HG02981 (cell line): ENCODE measurements at regions not wholly inside any gene's neighbourhood (a gene's known extent, or its start where the extent isn't known, plus 50 kb on each side); places are given as distances from the start of the nearest gene placed in this dataset.

Experiments used
- ATAC-seq: cut with Tn5 transposase; IDR thresholded peaks from one replicate; pipeline ENCODE4 v1.9.1; 2021; ENCODE audit warnings: mild to moderate bottlenecking, moderate library complexity; ENCODE audit not compliant: unreplicated experiment

DNA sequence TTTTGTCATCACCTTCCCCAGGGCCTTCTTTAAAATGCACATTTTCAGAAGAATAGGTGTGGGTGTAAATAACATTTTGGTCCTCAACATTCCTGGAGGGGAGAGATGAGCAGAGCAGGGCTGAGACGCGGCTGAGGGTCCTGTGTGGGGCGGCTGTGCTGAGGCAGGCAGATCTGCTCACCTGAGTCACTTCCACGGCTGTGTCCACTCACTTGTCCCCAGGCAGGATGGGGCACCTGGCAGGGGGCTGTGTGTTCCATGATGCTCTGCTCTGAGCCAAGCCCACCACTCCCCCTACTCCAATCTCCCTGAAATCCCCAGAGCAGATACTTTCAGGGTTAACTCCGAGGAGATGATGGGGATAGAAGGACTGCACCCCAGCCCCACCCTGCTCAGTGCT lies 93.8 kb downstream of the GLRX3 start:
- ATAC-seq = no peak

DNA sequence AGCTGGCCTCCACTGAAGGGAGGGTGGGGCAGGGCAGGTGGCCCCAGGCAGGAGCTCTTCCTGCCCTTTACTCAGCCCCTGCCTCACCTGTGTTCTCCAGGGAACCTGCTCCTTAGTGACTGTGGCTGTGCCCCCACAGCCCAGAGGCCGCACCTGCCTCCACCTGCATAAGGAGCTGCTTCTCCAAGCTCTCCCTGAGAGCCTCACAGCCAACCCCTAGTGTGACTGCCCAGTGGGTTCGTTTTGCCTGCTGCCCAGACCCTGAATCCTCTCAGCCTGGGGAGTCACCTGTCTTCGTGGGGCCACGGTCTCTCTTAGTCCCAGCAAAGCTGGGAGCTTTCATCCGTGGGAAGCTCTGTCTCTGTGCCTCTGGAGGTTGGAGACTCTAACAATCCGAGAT lies 94.4 kb downstream of the GLRX3 start:
- ATAC-seq = no peak

DNA sequence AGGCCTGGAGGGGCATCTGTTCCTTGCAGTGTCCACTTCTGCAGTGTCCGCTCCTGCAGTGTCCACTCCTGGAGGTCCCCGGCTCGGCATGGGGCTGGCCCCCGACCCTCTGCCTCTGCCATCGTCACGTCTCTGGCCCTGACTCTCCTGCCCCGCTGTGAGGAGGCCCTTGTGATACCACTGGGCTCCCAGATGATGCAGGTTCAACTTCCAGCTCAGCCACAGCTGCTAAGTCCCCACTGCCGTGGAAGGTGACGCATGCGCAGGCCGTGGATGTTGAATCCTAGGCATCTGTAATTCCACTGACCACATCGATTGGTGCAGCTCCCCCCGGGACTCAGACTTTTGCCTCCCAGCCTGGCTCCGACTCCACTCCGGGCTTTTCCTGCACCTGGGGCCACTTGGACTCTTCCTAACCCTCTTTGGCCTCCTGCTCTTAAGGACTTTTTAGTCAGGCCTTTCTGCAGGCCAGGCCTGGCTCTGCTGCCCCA lies 95.1 kb downstream of the GLRX3 start:
- no peak for ATAC-seq

DNA sequence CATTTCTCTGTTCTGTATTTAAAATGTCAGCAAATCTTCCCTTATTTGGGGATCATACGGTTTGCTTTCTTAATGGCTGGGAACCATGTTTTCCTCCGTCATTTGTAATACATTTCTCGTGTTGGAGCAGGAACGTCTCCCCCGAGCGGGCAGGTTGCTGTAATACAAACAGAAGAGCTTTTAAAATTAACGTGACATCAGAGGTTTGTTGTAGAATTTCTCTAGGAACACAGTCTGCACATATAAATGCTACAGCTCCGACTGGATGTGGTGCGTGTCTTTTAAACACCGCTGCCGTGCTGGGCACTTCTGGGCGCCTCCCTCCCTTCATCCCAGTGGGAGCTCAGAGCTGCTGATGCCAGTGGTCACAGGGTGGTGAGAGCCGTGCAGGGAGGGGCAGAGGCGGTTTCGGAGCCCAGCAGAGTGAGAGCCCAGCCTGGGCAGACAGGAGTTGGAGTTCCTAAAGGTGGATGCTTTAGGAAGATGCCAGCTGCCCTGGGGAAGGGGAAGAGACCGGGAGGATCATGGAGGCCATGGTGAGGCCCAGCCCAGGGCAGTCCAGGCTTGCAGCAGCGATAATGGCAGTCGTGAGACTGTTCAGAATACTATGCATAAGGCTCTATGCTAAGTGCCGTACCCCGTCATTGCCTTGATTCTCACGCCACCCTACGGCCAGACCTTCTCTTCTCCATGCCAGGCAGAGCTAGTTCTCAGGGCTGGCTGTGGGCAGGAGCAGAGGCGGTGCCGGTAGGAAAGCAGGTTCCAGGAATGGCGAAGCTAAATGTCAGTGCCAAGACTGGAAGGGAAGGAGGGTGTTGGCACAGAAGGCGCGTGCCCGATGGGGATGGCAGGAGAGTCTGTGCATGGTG lies 96.2 kb downstream of the GLRX3 start:
- ATAC-seq = no peak

DNA sequence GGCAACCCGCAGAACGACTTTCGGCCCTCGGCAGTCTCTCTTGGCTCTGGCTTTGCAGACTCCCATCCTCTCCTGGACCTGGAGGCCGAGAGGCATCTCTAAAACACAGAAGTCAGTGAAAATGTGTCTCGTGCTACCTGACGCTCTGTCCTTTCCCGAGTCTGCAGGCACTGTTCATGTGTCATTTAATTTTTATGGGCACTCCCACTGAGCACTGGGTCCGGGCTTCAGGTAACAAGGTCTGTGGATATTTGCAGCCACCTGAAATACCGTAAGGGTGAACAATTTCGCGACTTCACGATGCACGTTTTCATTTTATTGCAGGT lies 96.8 kb downstream of the GLRX3 start:
- ATAC-seq = no peak

DNA sequence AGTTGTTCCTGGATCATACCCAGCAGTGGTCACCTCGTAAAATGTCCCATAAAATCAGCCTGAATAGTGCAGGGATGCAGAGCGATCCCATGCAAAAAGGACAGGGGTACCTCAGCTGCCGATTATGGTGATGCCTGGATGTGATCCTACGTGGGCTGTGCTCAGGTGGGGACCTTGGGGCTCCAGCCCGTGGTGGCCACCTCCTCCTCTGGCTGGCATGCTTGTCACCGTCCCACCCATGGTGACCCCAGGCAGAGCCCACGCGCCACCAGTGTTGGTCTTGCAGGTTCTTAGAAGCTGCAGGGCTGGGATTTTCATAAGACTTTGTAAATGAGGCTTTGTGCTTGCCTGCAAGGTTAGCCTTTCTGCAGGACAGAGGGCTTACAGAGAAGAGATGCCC lies 97.2 kb downstream of the GLRX3 start:
- ATAC-seq = no peak

DNA sequence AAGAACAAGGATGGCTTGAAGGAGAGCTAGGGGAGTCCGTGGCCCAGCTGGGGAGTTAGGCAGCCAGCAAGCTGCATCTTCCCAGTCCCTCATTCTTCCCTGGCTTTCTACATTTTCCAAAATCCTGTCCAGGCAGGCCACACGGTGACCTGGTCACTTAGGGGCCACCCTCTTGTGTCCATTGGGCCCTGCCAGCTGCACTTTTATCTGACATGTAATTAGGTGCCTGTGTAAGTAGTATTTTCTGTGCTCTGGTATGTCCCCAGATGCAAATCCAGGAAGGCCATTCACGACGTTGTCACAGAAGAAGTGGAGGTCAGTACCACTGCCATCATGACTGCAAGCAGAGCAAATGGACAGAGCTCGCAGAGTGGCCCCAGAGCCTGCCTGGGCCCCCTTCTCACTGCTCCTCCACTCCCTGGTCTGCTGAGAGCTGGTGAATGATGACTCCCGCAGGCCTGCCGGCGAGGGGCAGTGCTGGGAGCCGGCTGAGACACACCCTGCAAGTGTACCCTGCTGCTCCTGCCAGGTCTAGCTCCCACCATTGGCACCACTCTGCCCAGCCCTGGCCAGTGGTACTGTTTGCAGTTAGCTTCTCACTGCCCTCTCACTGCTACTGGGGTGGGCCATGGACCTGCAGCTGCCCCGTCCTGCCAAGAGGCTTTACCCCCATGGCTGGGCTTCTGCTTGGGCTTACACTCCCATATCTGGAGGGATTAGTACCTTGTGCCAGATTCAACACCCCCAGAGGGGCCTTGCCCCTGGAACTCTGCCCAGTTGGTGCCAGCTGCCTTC lies 98.2 kb downstream of the GLRX3 start:
- no peak for ATAC-seq

DNA sequence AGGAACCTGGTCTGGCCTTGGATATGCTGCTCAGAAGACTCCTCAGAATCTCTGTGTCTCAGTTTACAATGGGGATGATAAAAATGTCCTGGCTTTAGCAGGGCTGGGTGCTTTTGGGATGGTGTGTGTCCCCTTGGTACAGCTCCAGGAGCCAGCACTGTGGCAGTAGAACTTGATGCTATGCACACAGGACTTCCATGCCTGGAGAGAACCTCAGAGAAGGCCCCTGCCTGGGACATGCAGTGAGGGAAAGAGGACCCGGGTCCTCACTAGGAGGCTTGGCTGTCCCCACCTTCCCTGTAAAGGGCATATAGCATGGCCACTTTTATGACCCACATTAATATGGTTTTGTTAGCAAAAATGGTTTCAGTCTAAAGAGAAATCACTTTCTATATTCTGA lies 100.5 kb downstream of the GLRX3 start:
- ATAC-seq = no peak

DNA sequence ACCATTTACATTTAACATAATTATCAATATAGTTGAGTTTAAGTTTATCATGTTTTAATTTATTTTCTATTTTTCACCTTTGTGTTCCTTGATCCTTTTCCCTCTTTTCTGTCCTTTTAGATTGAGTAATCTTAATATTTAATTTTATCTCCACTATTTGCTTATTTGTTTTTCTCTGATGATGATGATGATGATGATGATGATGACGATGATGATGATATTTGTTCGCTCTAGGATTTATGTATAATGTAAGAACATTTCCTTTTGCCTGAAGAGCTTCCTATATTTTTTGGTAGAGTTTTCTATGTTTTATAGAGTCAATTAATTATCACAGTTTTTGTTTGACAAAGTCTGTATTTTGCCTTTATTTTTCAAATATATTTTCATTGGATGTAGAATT lies 104.2 kb downstream of the GLRX3 start:
- ATAC-seq = no peak

DNA sequence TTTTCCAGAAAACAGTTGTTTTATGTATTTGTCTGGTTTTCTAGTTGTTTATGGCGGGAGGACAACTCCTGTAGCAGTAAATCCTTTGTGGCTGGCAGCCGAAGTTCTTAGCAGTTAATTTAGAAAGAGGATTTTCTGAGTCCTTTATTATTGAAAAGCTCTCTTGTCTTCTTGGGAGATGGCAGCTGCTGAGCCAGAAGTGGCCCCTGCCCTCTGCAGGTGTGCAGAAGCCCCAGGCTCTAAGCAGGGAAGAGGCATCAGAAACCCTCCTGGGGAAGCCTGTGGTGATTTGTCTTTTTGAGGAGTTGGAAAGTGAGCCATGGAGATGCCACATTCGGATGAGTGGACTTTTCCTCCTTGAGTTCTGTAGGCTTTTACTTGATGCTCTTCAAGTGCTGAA lies 106.3 kb downstream of the GLRX3 start:
- ATAC-seq = no peak

DNA sequence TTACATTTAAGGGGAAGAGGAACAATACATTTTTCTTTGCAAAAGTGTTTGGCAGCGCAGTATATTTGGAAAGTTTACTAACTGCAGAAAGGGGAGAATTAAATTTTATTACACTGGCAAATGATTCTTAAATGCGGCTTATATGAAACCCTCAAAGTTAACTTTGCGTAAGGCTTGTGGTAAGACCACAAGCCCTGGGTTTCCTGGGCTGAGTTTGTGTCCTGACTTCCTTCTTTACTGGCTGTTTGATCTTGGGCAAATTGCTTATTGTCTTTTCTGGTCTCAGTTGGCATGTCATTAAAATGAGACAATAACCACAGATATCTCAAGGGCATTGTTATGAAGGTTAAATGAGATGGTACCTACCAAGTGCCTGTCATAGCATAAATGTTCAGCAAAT lies 106.8 kb downstream of the GLRX3 start:
- no peak for ATAC-seq

DNA sequence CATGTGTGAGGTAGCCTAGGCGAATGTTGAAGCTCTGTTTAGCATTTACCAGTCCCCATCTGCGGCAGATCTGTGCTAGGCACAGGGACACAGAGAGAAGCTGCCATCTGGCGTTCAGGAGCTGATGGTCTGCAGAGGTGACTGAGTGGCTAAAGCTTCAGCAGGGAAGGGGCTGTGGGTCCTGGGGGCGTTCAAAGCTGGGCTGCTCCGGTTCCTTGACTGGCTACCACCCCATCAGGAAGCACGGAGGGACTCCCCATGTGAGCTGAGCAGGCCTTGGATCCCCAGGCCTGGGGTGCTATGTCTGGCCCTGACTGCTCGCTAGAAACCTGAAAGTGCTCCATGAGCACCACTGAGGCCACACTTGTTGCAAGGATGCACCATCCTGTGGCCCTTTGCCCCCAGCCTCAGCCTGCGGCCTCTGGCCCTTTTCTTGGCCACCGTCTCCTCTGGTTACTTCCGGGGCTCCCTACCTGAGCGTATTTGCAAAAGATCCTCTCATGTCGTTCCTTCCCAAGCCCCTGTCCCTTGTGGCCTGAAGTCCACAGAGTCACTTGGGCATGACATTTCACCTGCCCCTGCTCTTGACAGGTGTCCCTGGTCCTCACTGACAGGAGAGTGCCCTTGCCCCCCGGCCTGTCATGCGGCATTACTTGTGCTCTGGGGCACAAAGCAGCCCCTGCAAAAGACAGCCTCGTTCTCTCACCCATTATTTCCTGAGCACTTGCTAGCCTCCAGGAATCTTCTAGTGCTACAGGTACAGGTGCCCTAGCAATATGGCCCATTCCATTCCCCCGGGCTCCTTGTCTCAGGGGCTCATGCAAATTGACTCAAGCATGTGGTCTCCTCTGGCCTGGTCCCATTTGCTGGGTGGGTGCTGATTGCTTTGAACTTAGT lies 108.1 kb downstream of the GLRX3 start:
- no peak for ATAC-seq

DNA sequence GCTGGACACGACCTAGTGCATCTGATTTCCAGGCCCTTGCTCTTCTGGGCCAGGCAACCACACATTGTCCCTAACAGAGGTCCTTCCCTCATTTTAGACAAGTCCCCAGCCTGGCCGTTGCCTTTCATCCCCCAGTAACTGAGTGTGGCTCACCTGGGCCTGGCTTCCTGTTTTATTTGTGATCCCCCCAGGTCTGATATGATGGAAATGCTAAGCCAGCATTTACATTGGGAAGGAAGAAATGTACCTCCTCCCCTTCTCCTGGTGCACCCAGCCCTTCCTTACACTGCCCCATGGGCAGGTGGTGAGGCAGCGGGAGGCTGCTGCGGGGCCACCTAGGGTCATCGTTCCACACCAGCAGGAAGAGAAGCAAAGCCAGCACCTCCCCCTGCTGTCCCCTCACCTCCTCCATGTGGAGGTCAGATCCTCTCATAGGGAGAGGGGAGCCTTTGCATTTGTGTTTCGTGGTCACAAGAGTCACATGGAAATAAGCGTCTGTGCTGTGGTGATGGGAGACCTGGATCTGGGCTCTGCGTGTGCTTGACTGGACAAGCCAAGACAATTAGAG lies 108.8 kb downstream of the GLRX3 start:
- ATAC-seq = no peak

DNA sequence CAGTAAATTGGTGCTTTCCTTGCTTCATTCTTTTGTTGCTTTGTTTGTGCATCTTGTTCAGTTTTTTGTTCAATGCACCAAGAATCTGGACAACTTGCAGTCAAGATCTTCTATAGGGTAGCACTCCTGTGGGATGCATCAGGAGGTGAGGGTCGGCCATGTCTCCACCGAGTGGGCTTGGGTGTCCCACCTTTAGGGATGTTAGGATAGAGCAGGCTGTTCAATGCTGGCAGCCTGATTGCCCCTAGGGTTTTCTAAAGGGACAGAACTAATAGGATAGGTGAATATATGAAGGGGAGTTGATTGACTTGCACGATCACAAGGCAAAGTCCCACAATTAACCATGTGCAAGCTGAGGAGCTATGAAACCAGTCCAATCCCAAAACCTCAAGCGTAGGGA lies 109.9 kb downstream of the GLRX3 start:
- ATAC-seq = no peak

DNA sequence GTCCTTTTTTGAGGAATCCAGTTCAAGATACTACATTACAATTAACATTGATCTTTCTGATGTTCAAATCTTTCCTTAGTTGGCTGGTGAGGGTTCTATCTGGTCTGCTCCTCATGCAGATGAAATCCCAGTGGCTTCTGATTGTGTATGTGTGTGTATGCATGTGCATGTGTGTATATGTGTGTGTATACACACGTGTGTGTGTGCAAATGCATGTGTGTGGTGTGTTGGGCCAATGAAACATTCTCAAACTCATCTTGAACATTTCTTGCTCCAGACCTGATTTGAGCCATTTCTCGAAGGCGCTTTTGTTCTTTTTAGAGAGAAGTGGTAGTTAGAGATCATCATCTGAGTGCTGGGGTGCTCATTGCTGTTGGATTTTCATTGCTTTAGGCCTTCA lies 113.9 kb downstream of the GLRX3 start:
- ATAC-seq = no peak

DNA sequence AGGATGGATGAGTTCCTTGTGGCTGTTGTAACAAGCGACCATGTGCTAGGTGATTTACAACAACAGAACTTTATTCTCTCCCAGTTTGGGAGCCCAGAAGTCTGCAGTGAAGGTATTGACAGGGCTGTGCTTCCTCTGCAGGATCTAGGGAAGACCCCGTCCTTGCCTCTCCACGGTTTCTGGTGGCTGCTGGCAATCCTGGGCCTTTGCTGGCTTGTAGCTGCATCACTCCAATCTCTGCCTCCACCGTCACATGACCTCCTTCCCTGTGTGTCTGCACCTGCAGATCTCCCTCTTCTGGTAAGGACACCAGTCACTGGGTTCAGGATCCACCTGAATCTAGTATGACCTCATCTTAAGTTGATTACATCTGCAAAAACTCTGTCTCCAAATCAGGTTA lies 115.6 kb downstream of the GLRX3 start:
- no peak for ATAC-seq

DNA sequence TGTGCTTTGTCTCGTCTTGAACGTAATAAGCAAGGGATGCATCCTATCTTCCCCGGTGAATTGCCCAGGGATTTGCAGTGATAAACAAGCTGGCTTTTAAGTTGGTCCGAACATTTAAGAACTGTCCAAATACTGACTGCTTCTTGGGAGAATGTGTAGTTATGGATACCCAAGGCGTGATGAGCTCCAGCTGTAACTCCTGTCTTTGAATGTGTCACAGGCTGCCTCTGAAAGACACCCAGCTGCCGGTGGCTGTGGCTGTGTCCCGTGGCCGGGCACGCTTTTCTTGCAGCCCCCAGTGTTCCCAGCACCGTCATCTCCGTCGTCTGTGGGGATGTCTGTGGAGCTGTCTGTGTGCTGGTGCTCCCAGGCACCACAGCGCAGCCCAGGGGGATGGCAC lies 118.1 kb downstream of the GLRX3 start:
- ATAC-seq = no peak

DNA sequence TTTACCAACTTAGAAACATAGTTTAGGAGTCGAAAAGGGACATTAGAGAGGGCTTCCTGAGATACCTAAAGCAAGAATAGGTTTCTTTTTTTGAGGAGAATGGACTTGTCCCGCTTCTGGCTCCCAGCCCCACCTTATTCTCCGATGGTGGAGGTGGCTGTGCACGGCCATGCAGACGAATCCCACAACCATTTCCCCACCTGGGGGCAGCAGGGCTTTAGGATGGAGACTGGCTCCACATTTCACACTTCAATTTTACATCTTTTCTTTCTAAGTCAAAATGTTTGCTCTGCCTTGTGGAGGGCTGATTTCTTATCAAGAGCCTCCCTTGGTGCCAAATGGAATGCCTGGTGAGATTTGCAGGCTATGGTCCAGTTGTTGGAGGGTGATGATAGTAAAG lies 118.5 kb downstream of the GLRX3 start:
- ATAC-seq = no peak

DNA sequence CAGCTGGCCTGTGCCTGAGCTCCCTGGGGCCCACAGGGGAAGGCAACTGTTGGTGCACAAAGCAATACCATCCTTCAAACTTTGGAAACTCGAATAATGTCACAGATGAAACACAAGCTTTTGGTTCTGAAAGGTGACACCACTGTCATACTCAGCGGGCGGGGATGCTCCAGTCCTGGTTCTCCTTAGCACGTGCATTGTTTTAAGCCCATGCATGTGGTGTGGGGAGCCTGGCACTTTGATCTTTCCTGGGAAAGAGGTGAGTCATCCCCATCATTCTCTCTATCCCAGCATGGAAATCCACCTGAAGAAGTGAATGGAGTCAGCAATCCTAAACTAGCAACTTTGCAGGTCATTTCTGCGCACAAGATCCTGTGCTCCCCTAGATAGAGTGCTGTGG lies 119.6 kb downstream of the GLRX3 start:
- ATAC-seq = no peak

DNA sequence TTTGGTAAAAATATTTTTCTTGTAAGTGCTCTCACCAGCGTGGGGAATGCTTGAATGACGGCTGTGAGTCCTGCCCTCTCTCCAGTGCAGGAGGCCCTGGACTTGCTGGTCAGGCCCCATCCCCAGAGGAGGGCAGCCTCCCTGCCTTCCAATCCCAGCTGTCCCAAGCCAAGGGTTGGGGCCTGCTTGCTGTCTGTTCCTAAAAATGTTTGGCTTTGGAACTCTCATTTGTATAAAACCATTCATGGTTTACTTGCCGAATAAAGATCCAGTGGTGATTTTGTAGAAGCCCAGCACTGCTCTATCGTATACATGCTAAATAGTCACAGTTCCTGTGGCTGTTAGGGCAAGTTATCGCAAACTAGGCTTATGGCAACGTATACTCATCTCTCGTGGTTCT lies 121.7 kb downstream of the GLRX3 start:
- ATAC-seq = no peak

DNA sequence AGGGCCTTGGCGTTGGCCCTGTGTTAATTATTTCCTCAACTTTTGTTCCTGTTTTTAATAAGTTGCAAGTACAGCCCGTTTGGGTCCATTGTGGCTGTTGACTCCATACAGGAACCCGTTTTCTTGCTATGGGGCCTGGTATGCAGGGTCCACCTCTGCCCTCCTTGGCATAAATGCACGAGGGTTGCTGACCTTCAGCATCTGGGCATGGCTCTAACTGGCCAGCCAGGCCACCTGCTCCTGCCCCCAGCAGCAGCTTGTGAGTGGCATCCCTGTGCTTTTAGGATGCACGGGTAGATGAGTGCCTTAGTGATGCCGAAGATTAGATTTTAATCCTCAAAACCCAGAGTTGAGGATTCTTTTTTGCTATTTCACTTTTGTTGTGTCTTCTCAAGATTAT lies 123.2 kb downstream of the GLRX3 start:
- ATAC-seq = no peak
